ACC112 (cell line): ENCODE measurements at regions not wholly inside any gene's neighbourhood (a gene's known extent, or its start where the extent isn't known, plus 50 kb on each side); places are given as distances from the start of the nearest gene placed in this dataset.
A peak's percentile ranks its signal among the peaks of the same experiment; 100 is the strongest.

Source experiments
- H2AFZ ChIP-seq: fragments of 200-600 bp; sonication (generic); one replicate; pipeline ENCODE4 v1.6.0; 2017; ENCODE audit warnings: antibody characterized with exemption, low read length; ENCODE audit not compliant: unreplicated experiment
- H3K27ac ChIP-seq: fragments of 200-600 bp; sonication (generic); 2 replicates; pipeline ENCODE4 v1.5.1; 2014; ENCODE audit warnings: low read depth, mild to moderate bottlenecking, antibody characterized with exemption, low read length, moderate library complexity
- H3K27me3 ChIP-seq: fragments of 200-600 bp; sonication (generic); 2 replicates; pipeline ENCODE4 v1.6.1; 2014; ENCODE audit warnings: mild to moderate bottlenecking, antibody characterized with exemption, low read length, moderate library complexity, mixed read lengths; ENCODE audit not compliant: insufficient read depth
- H3K36me3 ChIP-seq: fragments of 200-600 bp; sonication (generic); 2 replicates; pipeline ENCODE4 v1.6.1; 2016; ENCODE audit warnings: mild to moderate bottlenecking, antibody characterized with exemption, low read length, moderate library complexity, mixed read lengths; ENCODE audit not compliant: insufficient read depth
- H3K4me1 ChIP-seq: fragments of 200-600 bp; sonication (generic); one replicate; pipeline ENCODE4 v1.6.1; 2016; ENCODE audit warnings: low read length, mixed read lengths; ENCODE audit not compliant: insufficient read depth, unreplicated experiment, control insufficient read depth
- H3K4me3 ChIP-seq: fragments of 200-600 bp; sonication (generic); 2 replicates; pipeline ENCODE4 v1.5.1; 2014; ENCODE audit warnings: mild to moderate bottlenecking, low read depth, low read length
- H3K79me2 ChIP-seq: fragments of 200-600 bp; sonication (generic); one replicate; pipeline ENCODE4 v1.6.0; 2016; ENCODE audit warnings: low read length; ENCODE audit not compliant: control insufficient read depth, unreplicated experiment, insufficient read depth

GRCh38 chr4:174586651-174587050, 64.4 kb upstream of the HPGD start:
- H3K36me3 ChIP-seq: no peaks in the 10 kb centered on the region
- H2AFZ ChIP-seq: no peak overlapping the region
- H3K27ac ChIP-seq: no peak overlapping the region
- H3K4me3 ChIP-seq: no peak overlapping the region
- no peaks in the 10 kb centered on the region for H3K4me1 ChIP-seq
- H3K27me3 ChIP-seq: no peaks in the 10 kb centered on the region
- no peaks in the 10 kb centered on the region for H3K79me2 ChIP-seq

- no peak overlapping the region for H2AFZ ChIP-seq
- H3K36me3 ChIP-seq: no peaks in the 10 kb centered on the region
- H3K4me3 ChIP-seq: no peak overlapping the region
- peaks cover 27% of the 10 kb centered on the region for H3K4me1 ChIP-seq
- no peaks in the 10 kb centered on the region for H3K27me3 ChIP-seq
- H3K27ac ChIP-seq: no peak overlapping the region
- no peaks in the 10 kb centered on the region for H3K79me2 ChIP-seq
Observed at GRCh38 chr4:174583056-174583455, 60.8 kb upstream of the HPGD start.

GRCh38 chr4:174582463-174582862, 60.2 kb upstream of the HPGD start:
- no peak overlapping the region for H2AFZ ChIP-seq
- no peaks in the 10 kb centered on the region for H3K27me3 ChIP-seq
- peaks cover 32% of the 10 kb centered on the region for H3K4me1 ChIP-seq
- no peak overlapping the region for H3K4me3 ChIP-seq
- no peak overlapping the region for H3K27ac ChIP-seq
- no peaks in the 10 kb centered on the region for H3K36me3 ChIP-seq
- no peaks in the 10 kb centered on the region for H3K79me2 ChIP-seq

GRCh38 chr4:174581901-174582300, 59.6 kb upstream of the HPGD start:
- Histone ChIP-seq H3K36me3 (no peaks in the 10 kb centered on the region), H3K4me3 (no peak overlapping the region), H3K79me2 (no peaks in the 10 kb centered on the region), H3K4me1 (peaks cover 32% of the 10 kb centered on the region), H3K27ac (no peak overlapping the region), H2AFZ (no peak overlapping the region), H3K27me3 (no peaks in the 10 kb centered on the region)

- peak overlapping the region; percentile 19 for H2AFZ ChIP-seq
- H3K4me3 ChIP-seq: 0 out of 2 replicates have a peak overlapping the region, but pooled peaks have one; percentile 13
- H3K27ac ChIP-seq: no peak overlapping the region
- no peaks in the 10 kb centered on the region for H3K79me2 ChIP-seq
- no peaks in the 10 kb centered on the region for H3K27me3 ChIP-seq
- H3K4me1 ChIP-seq: peaks cover 32% of the 10 kb centered on the region
- H3K36me3 ChIP-seq: no peaks in the 10 kb centered on the region
Observed at GRCh38 chr4:174580597-174580996, 58.3 kb upstream of the HPGD start.

GRCh38 chr4:174579421-174579820, 57.1 kb upstream of the HPGD start:
- H3K4me3 ChIP-seq: no peak overlapping the region
- H3K27ac ChIP-seq: 0 out of 2 replicates have a peak overlapping the region, but pooled peaks have one; percentile 33
- H3K4me1 ChIP-seq: peaks cover 32% of the 10 kb centered on the region
- H3K36me3 ChIP-seq: no peaks in the 10 kb centered on the region
- no peaks in the 10 kb centered on the region for H3K27me3 ChIP-seq
- no peak overlapping the region for H2AFZ ChIP-seq
- no peaks in the 10 kb centered on the region for H3K79me2 ChIP-seq

GRCh38 chr4:174578366-174578765, 56.1 kb upstream of the HPGD start:
- Histone ChIP-seq H3K36me3 (no peaks in the 10 kb centered on the region), H3K4me1 (peaks cover 32% of the 10 kb centered on the region), H3K4me3 (no peak overlapping the region), H3K79me2 (no peaks in the 10 kb centered on the region), H2AFZ (no peak overlapping the region), H3K27ac (peak overlapping the region; percentile 30; the same call in 1 of the 2 replicates), H3K27me3 (no peaks in the 10 kb centered on the region)

GRCh38 chr4:174575436-174575835, 53.1 kb upstream of the HPGD start:
- Histone ChIP-seq H3K4me1 (peaks cover 27% of the 10 kb centered on the region), H3K27ac (no peak overlapping the region), H3K27me3 (no peaks in the 10 kb centered on the region), H3K4me3 (no peak overlapping the region), H3K79me2 (no peaks in the 10 kb centered on the region), H3K36me3 (no peaks in the 10 kb centered on the region), H2AFZ (no peak overlapping the region)
